Stimulated activated naive B cell treated with anti-CD40 and anti-IgM and Interleukin-4, amounts not matched to agents 10 μg/mL and 1 μg/mL and 100 μg/mL, for 72 hours (primary cell): ENCODE measurements at regions not wholly inside any gene's neighbourhood (a gene's known extent, or its start where the extent isn't known, plus 50 kb on each side); places are given as distances from the start of the nearest gene placed in this dataset.
"Not testable (repeated sequence)": the region's sequence is repeated elsewhere in the genome, so short reads cannot be mapped to it uniquely, and the experiment has no call there.

Experiments used
- ATAC-seq, 2 donors: fragments of 150-1000 bp; cut with Tn5 transposase; replicated peaks; 2 replicates each; pipeline ENCODE4 v1.10.0; 2021; ENCODE audit warnings: moderate library complexity in 1 of 2
- DNase-seq: peaks from one replicate; pipeline ENCODE4 v3.0.0; 2021
- H3K27ac Mint-ChIP-seq: one replicate; pipeline ENCODE4 v1.8.0; 2022; ENCODE audit warnings: mild to moderate bottlenecking, mixed read lengths
- H3K27me3 Mint-ChIP-seq, 2 donors: one replicate each; pipeline ENCODE4 v1.8.0; 2022; ENCODE audit warnings: mixed read lengths in 2 of 2
- H3K36me3 Mint-ChIP-seq, 2 donors: one replicate each; pipeline ENCODE4 v1.8.0; 2022; ENCODE audit warnings: mixed read lengths in 2 of 2, mild to moderate bottlenecking in 1 of 2
- H3K4me1 Mint-ChIP-seq, 2 donors: one replicate each; pipeline ENCODE4 v1.8.0; 2022; ENCODE audit warnings: mixed read lengths in 2 of 2, mild to moderate bottlenecking in 1 of 2
- H3K4me3 Mint-ChIP-seq, 2 donors: one replicate each; pipeline ENCODE4 v1.8.0; 2022; ENCODE audit warnings: mild to moderate bottlenecking in 2 of 2, mixed read lengths in 2 of 2, moderate library complexity in 1 of 2
- H3K9me3 Mint-ChIP-seq, 2 donors: one replicate each; pipeline ENCODE4 v1.8.0; 2022; ENCODE audit warnings: mixed read lengths in 2 of 2, mild to moderate bottlenecking in 1 of 2

GRCh38 chr4:116688536-116688935 lies 396.8 kb downstream of the TRAM1L1 start:
- Mint-ChIP-seq H3K4me3 (no peak overlapping the region), H3K4me1 (no peaks in the 10 kb centered on the region), H3K36me3 (no peaks in the 10 kb centered on the region), H3K27ac (no peak overlapping the region), H3K9me3 (peaks cover 0 to 6% of the 10 kb centered on the region in 2 donors), H3K27me3 (no peaks in the 10 kb centered on the region)
- DNase-seq (no peak), ATAC-seq (no peak)

GRCh38 chr4:116668190-116668589 lies 417.2 kb downstream of the TRAM1L1 start:
- Mint-ChIP-seq H3K4me1 (no peaks in the 10 kb centered on the region), H3K4me3 (no peak overlapping the region), H3K36me3 (no peaks in the 10 kb centered on the region), H3K27me3 (no peaks in the 10 kb centered on the region), H3K27ac (no peak overlapping the region), H3K9me3 (peaks cover 3 to 9% of the 10 kb centered on the region in 2 donors)
- ATAC-seq (no peak), DNase-seq (no peak)

DNA sequence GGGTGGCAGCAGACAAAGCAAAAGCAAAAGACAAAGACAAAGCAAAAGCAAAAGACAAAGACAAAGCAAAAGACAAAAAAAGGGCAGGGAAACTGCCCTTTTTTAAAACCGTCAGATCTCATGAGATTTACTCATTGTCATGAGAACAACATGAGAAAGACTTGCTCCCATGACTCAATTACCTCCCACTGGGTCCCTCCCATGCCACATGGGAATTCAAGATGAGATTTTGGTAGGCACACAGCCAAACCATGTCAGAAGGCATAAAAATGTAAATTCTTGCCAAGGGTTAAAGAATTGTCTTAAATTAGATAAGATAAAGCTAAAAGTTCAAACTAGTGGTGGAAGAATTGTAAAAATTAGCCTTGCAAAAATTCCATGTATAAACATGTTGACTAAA lies 419.7 kb downstream of the TRAM1L1 start:
- Mint-ChIP-seq H3K27ac (no peak overlapping the region), H3K4me1 (no peaks in the 10 kb centered on the region), H3K4me3 (no peak overlapping the region), H3K27me3 (no peaks in the 10 kb centered on the region), H3K36me3 (no peaks in the 10 kb centered on the region), H3K9me3 (peaks cover 8 to 13% of the 10 kb centered on the region in 2 donors)
- DNase-seq, result no peak
- no peak for ATAC-seq

DNA sequence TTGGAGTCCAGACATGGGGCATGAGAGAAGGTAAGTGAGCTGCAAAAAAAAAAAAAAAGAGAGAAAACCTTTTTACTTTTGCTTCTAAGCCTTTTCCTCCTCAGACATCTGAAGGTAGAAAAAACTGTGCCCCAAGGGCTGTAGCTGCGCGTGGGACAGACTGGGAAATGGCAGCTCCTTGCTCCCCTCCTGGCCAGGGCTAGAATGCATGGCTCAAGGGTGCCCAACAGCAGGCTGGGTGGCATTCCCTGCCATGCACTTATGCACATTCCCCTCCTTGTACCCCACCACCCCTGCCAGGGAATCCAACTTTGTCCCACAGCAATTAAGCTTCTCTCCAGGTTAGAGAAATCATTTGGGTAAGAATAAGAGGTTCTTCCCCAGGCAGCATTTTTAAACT lies 421.2 kb downstream of the TRAM1L1 start:
- peaks cover 15 to 22% of the 10 kb centered on the region in 2 donors for H3K9me3 Mint-ChIP-seq
- H3K27me3 Mint-ChIP-seq, result no peaks in the 10 kb centered on the region
- H3K4me3 Mint-ChIP-seq, result no peak overlapping the region
- H3K27ac Mint-ChIP-seq, result no peak overlapping the region
- H3K4me1 Mint-ChIP-seq, result no peaks in the 10 kb centered on the region
- no peaks in the 10 kb centered on the region for H3K36me3 Mint-ChIP-seq
- ATAC-seq (no peak), DNase-seq (no peak)

- Mint-ChIP-seq H3K36me3 (no peaks in the 10 kb centered on the region), H3K4me3 (no peak overlapping the region), H3K4me1 (no peaks in the 10 kb centered on the region), H3K27me3 (no peaks in the 10 kb centered on the region), H3K27ac (no peak overlapping the region), H3K9me3 (no peaks in the 10 kb centered on the region)
- no peak for ATAC-seq
- no peak for DNase-seq
Measured at GRCh38 chr4:116639070-116639577, 446.3 kb downstream of the TRAM1L1 start.

- Mint-ChIP-seq H3K4me3 (no peak overlapping the region), H3K27ac (no peak overlapping the region), H3K4me1 (no peaks in the 10 kb centered on the region), H3K9me3 (no peaks in the 10 kb centered on the region), H3K27me3 (no peaks in the 10 kb centered on the region), H3K36me3 (no peaks in the 10 kb centered on the region)
- ATAC-seq (no peak), DNase-seq (no peak)
Measured at GRCh38 chr4:116638592-116638991, 446.8 kb downstream of the TRAM1L1 start.

- no peaks in the 10 kb centered on the region for H3K36me3 Mint-ChIP-seq
- ATAC-seq, result peak; percentile 56 to 71
- H3K27me3 Mint-ChIP-seq, result no peaks in the 10 kb centered on the region
- H3K4me3 Mint-ChIP-seq, result no peak overlapping the region
- DNase-seq, result no peak
- no peak overlapping the region for H3K27ac Mint-ChIP-seq
- H3K4me1 Mint-ChIP-seq, result no peaks in the 10 kb centered on the region
- H3K9me3 Mint-ChIP-seq, result no peaks in the 10 kb centered on the region
Measured at GRCh38 chr4:116636917-116637316, 448.5 kb downstream of the TRAM1L1 start.

DNA sequence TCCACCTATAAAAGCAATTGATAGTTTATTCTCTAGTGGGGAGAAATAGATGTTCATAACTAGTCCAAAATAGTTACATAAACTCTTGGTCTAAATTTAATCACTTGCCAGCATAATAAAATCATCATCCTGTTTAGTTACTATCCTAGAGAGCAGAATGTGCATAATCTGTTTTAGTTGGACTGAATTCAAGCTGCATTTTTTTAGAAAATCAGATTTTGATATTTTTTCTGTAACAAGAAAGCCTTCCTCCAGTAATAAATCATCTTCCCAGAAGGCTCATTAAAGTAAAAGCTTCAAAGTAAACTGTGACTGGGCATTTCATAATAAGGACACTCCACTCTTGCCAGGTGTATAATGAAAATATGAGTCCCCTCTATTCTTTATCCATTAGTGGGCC lies 453.1 kb downstream of the TRAM1L1 start:
- no peak for DNase-seq

DNA sequence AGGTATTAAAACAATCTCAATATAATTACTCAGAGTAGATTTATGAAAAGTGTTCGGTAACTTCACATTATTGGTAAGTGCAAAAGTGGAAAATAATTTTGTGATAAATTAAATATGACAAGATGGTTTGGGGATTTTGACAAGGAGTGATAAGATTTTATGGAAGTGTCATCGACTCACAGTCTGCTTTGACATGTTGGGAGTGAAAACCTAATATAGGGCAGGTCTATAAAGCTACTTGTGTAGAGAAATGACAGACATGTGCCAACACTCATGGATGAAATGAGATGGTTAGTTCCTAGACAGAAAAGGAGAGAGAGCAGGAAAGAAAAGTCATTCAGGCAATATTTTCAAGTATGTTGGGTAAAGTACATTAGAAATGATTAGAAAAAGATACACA lies 456.8 kb downstream of the TRAM1L1 start:
- DNase-seq (no peak), ATAC-seq (no peak)
- Mint-ChIP-seq H3K9me3 (peaks cover 0 to 2% of the 10 kb centered on the region in 2 donors), H3K27ac (no peak overlapping the region), H3K36me3 (no peaks in the 10 kb centered on the region), H3K27me3 (no peaks in the 10 kb centered on the region), H3K4me3 (no peak overlapping the region), H3K4me1 (no peaks in the 10 kb centered on the region)

More for the DNA sequence above, 453.1 kb downstream of the TRAM1L1 start:
- Mint-ChIP-seq H3K4me3 (no peak overlapping the region), H3K27ac (no peak overlapping the region), H3K27me3 (no peaks in the 10 kb centered on the region), H3K9me3 (peaks cover 0 to 2% of the 10 kb centered on the region in 2 donors), H3K36me3 (no peaks in the 10 kb centered on the region), H3K4me1 (no peaks in the 10 kb centered on the region)
- no peak for ATAC-seq

DNA sequence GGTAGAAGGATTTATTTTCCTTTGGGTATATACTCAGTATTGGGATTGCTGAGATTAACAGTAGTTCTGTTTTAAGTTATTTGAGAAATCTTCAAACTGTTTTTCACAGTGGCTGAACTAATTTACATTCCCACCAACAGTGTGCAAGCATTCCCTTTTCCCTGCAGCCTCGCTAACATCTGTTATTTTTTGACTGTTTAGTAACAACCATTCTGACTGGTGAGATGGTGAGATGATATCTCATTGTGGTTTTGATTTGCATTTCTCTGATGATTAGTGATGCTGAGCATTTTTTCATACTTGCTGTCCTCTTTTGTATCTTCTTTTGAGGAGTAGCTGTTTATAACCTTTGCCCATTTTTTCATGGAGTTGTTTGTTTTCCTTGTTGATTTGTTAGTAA lies 457.8 kb downstream of the TRAM1L1 start:
- Mint-ChIP-seq H3K4me3 (no peak overlapping the region), H3K36me3 (no peaks in the 10 kb centered on the region)

GRCh38 chr4:116619508-116619907 lies 465.9 kb downstream of the TRAM1L1 start:
- H3K36me3 Mint-ChIP-seq, H3K4me3 Mint-ChIP-seq, H3K9me3 Mint-ChIP-seq, H3K4me1 Mint-ChIP-seq, H3K27me3 Mint-ChIP-seq, H3K27ac Mint-ChIP-seq, DNase-seq, ATAC-seq: not testable (repeated sequence)

More for the DNA sequence above, 457.8 kb downstream of the TRAM1L1 start:
- Mint-ChIP-seq H3K27ac (no peak overlapping the region), H3K27me3 (no peaks in the 10 kb centered on the region), H3K4me1 (no peaks in the 10 kb centered on the region), H3K9me3 (peaks cover 0 to 2% of the 10 kb centered on the region in 2 donors)
- DNase-seq (no peak), ATAC-seq (no peak)

- H3K4me1 Mint-ChIP-seq, result no peaks in the 10 kb centered on the region
- no peak overlapping the region for H3K27ac Mint-ChIP-seq
- H3K36me3 Mint-ChIP-seq, result no peaks in the 10 kb centered on the region
- H3K9me3 Mint-ChIP-seq, result peaks cover 3 to 6% of the 10 kb centered on the region in 2 donors
- ATAC-seq, result no peak
- no peak for DNase-seq
- H3K27me3 Mint-ChIP-seq, result no peaks in the 10 kb centered on the region
- no peak overlapping the region for H3K4me3 Mint-ChIP-seq
Measured at GRCh38 chr4:116618638-116619037, 466.7 kb downstream of the TRAM1L1 start.

- Mint-ChIP-seq H3K36me3 (no peaks in the 10 kb centered on the region), H3K27ac (no peak overlapping the region), H3K9me3 (peaks cover 3 to 6% of the 10 kb centered on the region in 2 donors), H3K4me1 (no peaks in the 10 kb centered on the region), H3K4me3 (no peak overlapping the region), H3K27me3 (no peaks in the 10 kb centered on the region)
- peak in 1 of 2 donors; percentile 12 for ATAC-seq
- no peak for DNase-seq
Measured at GRCh38 chr4:116603096-116603495, 482.3 kb downstream of the TRAM1L1 start.

GRCh38 chr4:116599859-116600258 lies 485.5 kb downstream of the TRAM1L1 start:
- DNase-seq (no peak), ATAC-seq (no peak)
- Mint-ChIP-seq H3K27me3 (no peaks in the 10 kb centered on the region), H3K4me3 (no peak overlapping the region), H3K27ac (no peak overlapping the region), H3K4me1 (no peaks in the 10 kb centered on the region), H3K9me3 (peaks cover 3 to 6% of the 10 kb centered on the region in 2 donors), H3K36me3 (no peaks in the 10 kb centered on the region)

GRCh38 chr4:116598980-116599789 lies 486.2 kb downstream of the TRAM1L1 start:
- Mint-ChIP-seq H3K4me3 (no peak overlapping the region), H3K4me1 (no peaks in the 10 kb centered on the region), H3K27ac (no peak overlapping the region), H3K9me3 (peaks cover 0 to 3% of the 10 kb centered on the region in 2 donors), H3K36me3 (no peaks in the 10 kb centered on the region), H3K27me3 (no peaks in the 10 kb centered on the region)
- no peak for ATAC-seq
- DNase-seq, result no peak
